Psoas muscle (tissue), 7 donors: ENCODE measurements at regions not wholly inside any gene's neighbourhood (a gene's known extent, or its start where the extent isn't known, plus 50 kb on each side); places are given as distances from the start of the nearest gene placed in this dataset.
"Not testable (repeated sequence)": the region's sequence is repeated elsewhere in the genome, so short reads cannot be mapped to it uniquely, and the experiment has no call there.

Experiments
- ATAC-seq, 4 donors: fragments of 200-7000 bp; cut with Tn5 transposase; one replicate each; pipeline ENCODE4 v1.9.1; 2020; ENCODE audit warnings: moderate library complexity in 3 of 4, mild to moderate bottlenecking in 2 of 4
- DNase-seq, 2 donors: peaks; one replicate each; pipeline ENCODE4 v3.0.0-alpha.2; 2020
- H3K27ac ChIP-seq: fragments of 200-600 bp; one replicate; pipeline ENCODE4 v1.8.0; 2022
- H3K27me3 ChIP-seq, 3 donors: fragments of 200-600 bp in 1 of 3; one replicate each; pipeline versions ENCODE4 v1.6.1 to v1.8.0; 2013 to 2022; ENCODE audit warnings: low read length in 2 of 3, mild to moderate bottlenecking in 2 of 3, moderate library complexity in 1 of 3; ENCODE audit not compliant: insufficient read depth in 3 of 3
- H3K36me3 ChIP-seq, 2 donors: fragments of 200-600 bp in 1 of 2; one replicate each; pipeline versions ENCODE4 v1.6.1 to v1.8.0; 2013 to 2022; ENCODE audit warnings: low read depth in 1 of 2, mild to moderate bottlenecking in 1 of 2, moderate library complexity in 1 of 2; ENCODE audit not compliant: insufficient read depth in 1 of 2
- H3K4me1 ChIP-seq: fragments of 200-600 bp; one replicate; pipeline ENCODE4 v1.8.0; 2022
- H3K4me3 ChIP-seq: fragments of 200-600 bp; one replicate; pipeline ENCODE4 v1.8.0; 2022; ENCODE audit warnings: mild to moderate bottlenecking
- H3K9me3 ChIP-seq: fragments of 200-600 bp; one replicate; pipeline ENCODE4 v1.8.0; 2022
- WGBS, 3 donors: extraction: QIAGEN DNeasy Blood & Tissue Kit; methylation state at CpG; one replicate each; pipeline versions ENCODE4 v1.1.6 to v1.1.7; 2013; 5-methylcytosine and 5-hydroxymethylcytosine counted together
- intact Hi-C, 2 donors: fragments of 100-400 bp; cut with DNase I; formaldehyde crosslinking; loops; one replicate each; pipeline versions ENCODE4 v1.11.0 to v1.14.2; 2022
- TF ChIP-seq, protein P1 (sequence below): fragments of 200-600 bp; IDR thresholded peaks from one replicate; pipeline ENCODE4 v1.8.0; 2022; ENCODE audit warnings: antibody characterized with exemption
- donor health status: healthy with polysubstance abuse.
- donor health status: DM: no; HTN: no; CAD: no; lungs with moderate emphysema.
- donor health status: Bipolar disorder and iron deficiency.
- donor health status: healthy.
- donor health status: DM: yes; HTN: yes; CAD: no.
- donor health status: DM: no; HTN: no; CAD: no.
- donor health status: DM: yes; HTN: yes; CAD: no.

DNA sequence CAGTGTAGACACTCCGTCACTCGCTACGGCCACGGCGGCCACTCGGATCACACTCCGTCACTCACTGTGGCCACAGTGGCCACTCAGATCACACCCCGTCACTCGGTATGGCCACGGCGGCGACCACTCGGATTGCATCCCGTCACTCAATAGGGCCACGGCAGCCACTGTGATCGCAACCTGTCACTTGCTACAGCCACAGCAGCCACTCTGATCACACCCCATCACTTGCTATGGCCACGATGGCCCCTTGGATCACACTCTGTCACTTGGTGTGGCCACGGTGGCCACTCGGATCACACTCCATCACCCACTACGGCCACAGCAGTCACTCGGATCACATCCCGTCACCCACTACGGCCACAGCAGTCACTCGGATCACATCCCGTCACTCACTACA, 175.3 kb downstream of the LAT start:
- H3K4me3 ChIP-seq, intact Hi-C loops, H3K4me1 ChIP-seq, H3K36me3 ChIP-seq, ATAC-seq, H3K9me3 ChIP-seq, H3K27ac ChIP-seq, H3K27me3 ChIP-seq: not testable (repeated sequence)
- WGBS, 3 donors = 95 to 96% (median 96%) methylated on average over 25 of the region's 25 CpGs
- peak in 1 of 2 donors; percentile 21 for DNase-seq

DNA sequence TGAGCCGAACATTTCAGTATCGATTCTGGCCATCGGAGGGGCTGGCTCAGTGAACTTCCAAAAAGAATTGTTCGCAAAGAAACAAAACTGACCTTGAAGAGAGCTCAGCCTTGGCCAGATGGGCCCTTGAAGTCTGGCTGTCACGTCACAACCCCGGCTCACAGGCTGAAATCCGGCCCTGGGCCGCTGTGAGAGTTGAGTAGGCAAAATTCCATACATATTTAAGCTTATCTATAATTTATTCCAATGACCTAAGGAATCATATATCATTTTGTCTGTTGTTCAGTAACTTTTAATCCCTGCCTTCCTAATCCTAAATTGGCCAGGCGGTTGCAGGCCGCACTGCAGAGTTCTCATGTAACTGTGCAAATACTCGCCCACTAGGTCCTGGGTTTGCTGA, 174.8 kb downstream of the LAT start:
- ATAC-seq, H3K9me3 ChIP-seq, DNase-seq, H3K27ac ChIP-seq, intact Hi-C loops, H3K27me3 ChIP-seq, H3K4me1 ChIP-seq, H3K36me3 ChIP-seq, H3K4me3 ChIP-seq: not testable (repeated sequence)
- whole genome bisulfite sequencing, 3 donors = 81 to 89% (median 85%) methylated on average over 11 of the region's 11 CpGs

DNA sequence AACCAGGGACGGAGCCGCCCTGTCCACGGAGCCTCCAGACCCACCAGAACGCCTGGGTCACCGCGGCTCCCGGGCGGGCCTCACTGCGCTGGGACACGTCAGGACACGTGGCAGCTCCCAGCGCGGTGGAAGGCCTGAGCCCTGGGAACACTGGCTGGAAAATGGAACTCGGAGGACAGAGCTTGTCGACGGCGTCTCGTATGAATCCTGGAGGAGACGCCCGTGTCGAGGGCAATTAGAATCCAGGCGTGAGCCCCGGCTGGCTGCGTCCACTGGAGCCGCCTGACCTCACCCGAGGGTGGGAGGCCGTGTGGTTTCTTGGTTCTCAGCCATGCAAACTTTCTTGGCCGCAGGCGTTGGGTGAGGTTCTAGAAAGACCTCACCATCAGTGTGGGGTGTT, 173.9 kb downstream of the LAT start:
- H3K27me3 ChIP-seq = peaks cover 0 to 2% (median 0%) of the 10 kb centered on the region in 3 donors
- H3K9me3 ChIP-seq = no peaks in the 10 kb centered on the region
- TF ChIP-seq, protein P1, sequence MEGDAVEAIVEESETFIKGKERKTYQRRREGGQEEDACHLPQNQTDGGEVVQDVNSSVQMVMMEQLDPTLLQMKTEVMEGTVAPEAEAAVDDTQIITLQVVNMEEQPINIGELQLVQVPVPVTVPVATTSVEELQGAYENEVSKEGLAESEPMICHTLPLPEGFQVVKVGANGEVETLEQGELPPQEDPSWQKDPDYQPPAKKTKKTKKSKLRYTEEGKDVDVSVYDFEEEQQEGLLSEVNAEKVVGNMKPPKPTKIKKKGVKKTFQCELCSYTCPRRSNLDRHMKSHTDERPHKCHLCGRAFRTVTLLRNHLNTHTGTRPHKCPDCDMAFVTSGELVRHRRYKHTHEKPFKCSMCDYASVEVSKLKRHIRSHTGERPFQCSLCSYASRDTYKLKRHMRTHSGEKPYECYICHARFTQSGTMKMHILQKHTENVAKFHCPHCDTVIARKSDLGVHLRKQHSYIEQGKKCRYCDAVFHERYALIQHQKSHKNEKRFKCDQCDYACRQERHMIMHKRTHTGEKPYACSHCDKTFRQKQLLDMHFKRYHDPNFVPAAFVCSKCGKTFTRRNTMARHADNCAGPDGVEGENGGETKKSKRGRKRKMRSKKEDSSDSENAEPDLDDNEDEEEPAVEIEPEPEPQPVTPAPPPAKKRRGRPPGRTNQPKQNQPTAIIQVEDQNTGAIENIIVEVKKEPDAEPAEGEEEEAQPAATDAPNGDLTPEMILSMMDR = no peak
- ATAC-seq = no peak
- no peak overlapping the region for H3K4me3 ChIP-seq
- WGBS, 3 donors = 77 to 88% (median 87%) methylated on average over 29 of the region's 29 CpGs
- H3K4me1 ChIP-seq = no peaks in the 10 kb centered on the region
- no peak overlapping the region for H3K27ac ChIP-seq
- intact Hi-C loops = no loop called here
- DNase-seq = peak; percentile 29 to 67
- H3K36me3 ChIP-seq = no peaks in the 10 kb centered on the region

DNA sequence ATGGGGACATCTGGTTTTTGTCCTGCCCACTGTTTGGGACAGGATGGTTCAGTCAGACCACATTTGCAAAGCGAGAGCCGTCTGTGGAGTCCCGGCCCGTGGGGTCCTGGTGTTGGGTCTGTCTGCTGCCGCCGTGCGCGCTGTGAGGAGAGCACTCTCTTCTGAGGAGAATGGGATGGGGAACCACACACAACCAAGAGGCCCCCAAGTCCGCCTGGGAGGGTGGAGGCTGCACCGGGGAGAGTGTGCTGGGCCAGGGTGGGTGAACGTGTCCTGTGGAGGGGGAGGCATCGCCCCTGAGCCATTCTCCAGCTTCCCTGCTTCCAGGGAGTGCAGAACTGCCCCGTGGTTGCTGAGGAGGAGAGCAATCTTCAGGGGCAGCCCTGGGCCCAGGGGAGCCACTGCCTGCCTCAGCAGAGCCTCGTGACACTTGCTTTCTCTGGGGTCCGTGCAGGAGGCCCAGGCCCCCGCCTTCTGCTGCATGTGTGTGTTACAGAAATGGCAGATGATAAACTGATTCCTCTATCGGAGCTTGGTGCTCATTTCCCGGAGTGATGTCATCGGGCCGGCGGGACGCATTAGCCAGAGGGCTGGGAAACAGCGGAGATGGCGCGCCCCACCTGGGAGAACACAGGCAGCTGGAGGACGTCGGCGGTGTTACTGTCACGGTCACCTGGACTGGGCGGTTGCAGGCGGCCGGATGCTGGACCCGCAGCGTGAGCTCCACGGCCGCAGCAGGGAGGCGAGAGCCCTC, 173.4 kb downstream of the LAT start:
- 89 to 92% (median 92%) methylated on average over 35 to 37 of the region's 37 CpGs for WGBS, 3 donors
- H3K27ac ChIP-seq = peak overlapping the region; percentile 60
- DNase-seq, H3K36me3 ChIP-seq, H3K4me1 ChIP-seq, intact Hi-C loops, H3K27me3 ChIP-seq, H3K4me3 ChIP-seq, H3K9me3 ChIP-seq: not testable (repeated sequence)
- peak in 1 of 4 donors; percentile 19 for ATAC-seq

DNA sequence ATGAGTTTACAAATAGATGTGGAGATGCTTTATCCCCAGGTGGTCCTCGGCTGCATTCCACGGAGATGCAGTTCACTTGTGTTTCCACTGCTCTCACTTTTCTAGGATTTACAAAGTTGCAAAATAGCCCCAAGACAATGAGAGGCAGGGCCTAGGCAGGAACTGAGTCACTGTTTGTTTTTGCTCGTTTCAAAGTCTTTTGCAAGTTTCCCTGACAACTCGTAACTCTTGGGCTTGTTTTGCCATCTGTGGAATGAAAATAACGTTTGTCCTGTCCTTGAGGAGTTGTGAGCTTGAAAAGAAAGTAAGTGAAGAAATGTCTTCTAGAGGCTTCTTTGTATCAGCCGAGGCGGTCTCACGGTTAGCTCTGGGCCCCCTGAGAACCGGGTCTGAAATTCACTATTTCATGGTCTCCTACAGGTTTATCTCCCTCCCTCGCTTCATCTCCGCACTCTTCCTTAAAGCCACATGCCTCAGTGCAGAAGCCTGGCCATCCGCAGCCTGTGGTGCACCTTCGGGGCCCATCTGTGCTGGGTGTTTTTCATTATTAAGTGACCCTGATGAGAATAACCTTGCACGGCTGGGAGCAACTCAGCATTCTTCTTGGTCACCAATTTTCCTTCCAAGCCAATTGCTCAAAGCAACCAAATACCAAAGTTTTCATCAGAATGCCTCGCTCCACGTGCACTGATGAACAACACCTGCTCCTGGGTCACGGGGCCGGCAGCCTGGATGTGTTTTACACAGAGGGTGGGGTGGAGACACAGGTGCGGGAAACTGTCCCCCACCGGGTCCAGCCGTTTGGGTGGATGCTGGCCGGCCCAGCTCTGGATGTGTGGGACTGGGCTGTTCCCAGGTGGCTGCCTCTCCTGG, 172.4 kb downstream of the LAT start:
- 51 to 53% (median 51%) methylated on average over 22 of the region's 22 CpGs for WGBS, 3 donors
- ATAC-seq (peak; percentile 30 to 81 (median 58)), DNase-seq (peak; percentile 64 to 76)
- H3K4me3 ChIP-seq, H3K36me3 ChIP-seq, H3K4me1 ChIP-seq, H3K27me3 ChIP-seq, intact Hi-C loops, H3K9me3 ChIP-seq: not testable (repeated sequence)
- H3K27ac ChIP-seq = peak overlapping the region; percentile 60

DNA sequence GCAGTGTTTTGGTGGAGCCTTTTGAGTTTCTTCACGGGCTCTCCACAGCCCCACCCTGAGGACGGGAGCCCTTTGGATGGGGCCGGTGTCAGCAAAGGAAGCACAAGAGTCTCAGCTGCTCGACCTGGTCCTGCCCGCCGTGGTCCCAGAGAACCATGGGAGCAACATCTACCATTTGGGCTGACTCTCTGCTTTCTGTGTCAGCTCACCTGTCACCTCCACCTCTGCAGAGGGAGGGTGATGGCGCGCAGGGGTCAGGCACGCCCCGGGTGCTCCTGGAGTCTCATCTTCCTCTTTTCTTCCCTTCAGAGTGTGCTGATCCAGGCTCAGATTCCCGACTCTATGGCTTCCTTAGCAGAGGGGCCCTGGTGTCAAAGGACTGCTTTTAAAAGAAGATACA, 171.7 kb downstream of the LAT start:
- H3K4me3 ChIP-seq = no peak overlapping the region
- intact Hi-C loops = no loop called here
- no peaks in the 10 kb centered on the region for H3K36me3 ChIP-seq
- no peak for DNase-seq
- TF ChIP-seq, protein P1 = no peak
- H3K27me3 ChIP-seq = peaks cover 0 to 2% (median 0%) of the 10 kb centered on the region in 3 donors
- no peaks in the 10 kb centered on the region for H3K9me3 ChIP-seq
- 76 to 85% (median 76%) methylated on average over 11 of the region's 11 CpGs for WGBS, 3 donors
- ATAC-seq = no peak
- no peaks in the 10 kb centered on the region for H3K4me1 ChIP-seq
- H3K27ac ChIP-seq = peak overlapping the region; percentile 15

DNA sequence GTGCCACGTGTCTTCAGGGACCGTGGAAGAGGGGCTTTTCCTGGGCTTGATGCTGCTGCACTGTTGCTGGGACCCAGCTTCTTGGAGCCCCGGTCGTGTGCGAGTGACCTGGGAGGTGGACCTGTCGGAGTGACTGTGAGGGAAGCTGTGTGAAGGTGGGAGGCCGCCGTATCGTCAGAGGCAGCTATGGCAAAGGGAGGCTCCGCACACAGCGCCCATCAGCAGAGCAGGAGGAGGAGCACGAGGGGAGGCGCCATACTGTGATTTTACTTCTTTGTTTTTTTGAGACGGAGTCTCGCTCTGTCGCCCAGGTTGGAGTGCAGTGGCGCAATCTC, 171.0 kb downstream of the LAT start:
- DNase-seq, H3K9me3 ChIP-seq, intact Hi-C loops, H3K27ac ChIP-seq, H3K27me3 ChIP-seq, H3K4me1 ChIP-seq, H3K4me3 ChIP-seq, H3K36me3 ChIP-seq, ATAC-seq: not testable (repeated sequence)
- WGBS, 3 donors = 93 to 97% (median 94%) methylated on average over 16 to 17 of the region's 17 CpGs

DNA sequence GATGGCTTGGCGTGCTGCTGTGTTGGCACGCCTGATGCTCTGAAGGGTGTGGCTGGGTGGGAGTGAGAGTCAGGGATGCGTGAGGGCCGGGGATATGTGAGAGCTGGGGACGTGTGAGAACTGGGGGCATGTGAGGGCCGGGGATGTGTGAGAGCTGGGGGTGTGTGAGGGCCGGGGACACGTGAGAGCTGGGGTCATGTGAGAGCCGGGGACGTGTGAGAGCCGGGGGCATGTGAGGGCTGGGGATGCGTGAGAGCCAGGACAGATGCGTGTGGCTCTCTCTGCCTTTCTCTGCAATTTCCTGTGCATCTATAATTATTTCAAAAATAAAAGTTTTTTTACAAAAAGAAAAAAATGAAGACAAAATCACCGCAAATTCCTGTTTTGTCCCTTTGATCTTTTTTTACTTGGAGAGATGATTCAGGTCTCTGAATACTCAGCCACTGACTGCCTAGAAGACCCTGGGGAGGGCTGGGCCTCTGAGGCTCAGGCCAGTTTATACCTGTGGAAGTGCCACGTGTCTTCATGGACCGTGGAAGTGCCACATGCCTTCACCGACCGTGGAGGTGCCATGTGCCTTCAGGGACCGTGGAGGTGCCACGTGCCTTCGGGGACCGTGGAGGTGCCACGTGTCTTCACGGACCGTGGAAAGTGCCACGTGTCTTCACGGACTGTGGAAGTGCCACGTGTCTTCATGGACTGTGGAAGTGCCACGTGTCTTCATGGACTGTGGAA, 170.4 kb downstream of the LAT start:
- DNase-seq, ATAC-seq, H3K27ac ChIP-seq, H3K27me3 ChIP-seq, intact Hi-C loops, H3K9me3 ChIP-seq, H3K4me3 ChIP-seq, H3K36me3 ChIP-seq, H3K4me1 ChIP-seq: not testable (repeated sequence)
- 66 to 74% (median 68%) methylated on average over 27 to 29 of the region's 29 CpGs for WGBS, 3 donors
